ENCODE measurements at regions not wholly inside any gene's neighbourhood (a gene's known extent, or its start where the extent isn't known, plus 50 kb on each side); places are given as distances from the start of the nearest gene placed in this dataset.

GRCh38 chr11:79896258-79896657 is 455.4 kb upstream of the TENM4 start:
- intact Hi-C loops (cut with micrococcal nuclease; ENCODE audit: unreplicated experiment) (no loop called here), in situ Hi-C loops (cut with HindIII; ENCODE audit: extremely low pct_ligation_motif_present, low pct_unique_long_range_greater_than_20kb) (no loop called here)
- H3K4me1 ChIP-seq (ENCODE audit: insufficient read depth, low read length) = no peaks in the 10 kb centered on the region
- H3K27me3 ChIP-seq (ENCODE audit: control insufficient read depth in 1 of 2, insufficient read depth in 2 of 2, low read length in 2 of 2) = no peaks in the 10 kb centered on the region; a peak in 1 of 5 replicates
- H3K4me3 ChIP-seq (replicated peaks in 1 of 3; ENCODE audit: insufficient read depth in 1 of 3, low read depth in 2 of 3, low read length in 3 of 3) = no peak overlapping the region
- H3K9ac ChIP-seq (ENCODE audit: insufficient read depth, low read depth, low read length) = no peak overlapping the region
- H3K9me3 ChIP-seq (ENCODE audit: low read length) = no peaks in the 10 kb centered on the region
- H2AFZ ChIP-seq (ENCODE audit: low read length) = no peak overlapping the region
- POLR2A ChIA-PET = no interaction called here
- no peak for TF ChIP-seq ZSCAN20 (CRISPR knock-in tag; IDR thresholded peaks at IDR 0.05; ENCODE audit: borderline replicate concordance)
- TF ChIP-seq FOXA3 (CRISPR knock-in tag; IDR thresholded peaks at IDR 0.05) = no peak
- TF ChIP-seq PBX3 (CRISPR knock-in tag; IDR thresholded peaks at IDR 0.05; ENCODE audit: borderline replicate concordance) = no peak
- TF ChIP-seq RFX3 (CRISPR knock-in tag; IDR thresholded peaks at IDR 0.05) = no peak
- TF ChIP-seq SP1 (IDR thresholded peaks at IDR 0.05) = no peak
- no peak for TF ChIP-seq SP1 (CRISPR knock-in tag; IDR thresholded peaks at IDR 0.05)
- TF ChIP-seq SIX1 (CRISPR knock-in tag; IDR thresholded peaks at IDR 0.05; ENCODE audit: borderline replicate concordance) = no peak
- no peak for TF ChIP-seq TFE3 (CRISPR knock-in tag; IDR thresholded peaks at IDR 0.05)
- TF ChIP-seq SCMH1 (CRISPR knock-in tag; IDR thresholded peaks at IDR 0.05; ENCODE audit: borderline replicate concordance) = no peak
- no peak for TF ChIP-seq ZNF253 (CRISPR knock-in tag; IDR thresholded peaks at IDR 0.05; ENCODE audit: borderline replicate concordance)
- TF ChIP-seq PAX8 (CRISPR knock-in tag; IDR thresholded peaks at IDR 0.05; ENCODE audit: borderline replicate concordance) = no peak
- no peak for TF ChIP-seq MTF1 (CRISPR knock-in tag; IDR thresholded peaks at IDR 0.05)
- TF ChIP-seq ZBTB39 (CRISPR knock-in tag; IDR thresholded peaks at IDR 0.05) = no peak
- no peak for TF ChIP-seq ZNF777 (CRISPR knock-in tag; IDR thresholded peaks at IDR 0.05)
- TF ChIP-seq ZNF10 (CRISPR knock-in tag; IDR thresholded peaks at IDR 0.05; ENCODE audit: borderline replicate concordance, low read depth) = no peak
- BruUV-seq (replicated peaks) = no TSS peak
- no peak overlapping the region for H3K4me2 ChIP-seq (ENCODE audit: low read depth, low read length)
- DNase-seq (ENCODE audit: low spot score) (no peak), ATAC-seq (no peak), FAIRE-seq (no peak)
- no peaks in the 10 kb centered on the region for H4K20me1 ChIP-seq (ENCODE audit: insufficient read depth, low read length)
- H3K36me3 ChIP-seq (replicated peaks in 1 of 2; ENCODE audit: control insufficient read depth in 1 of 2, insufficient read depth in 2 of 2, low read length in 2 of 2) = no peaks in the 10 kb centered on the region
- no peak overlapping the region for H3K27ac ChIP-seq (ENCODE audit: extremely low read length, insufficient read depth, low read length)
- H3K79me2 ChIP-seq (ENCODE audit: insufficient read depth, low read length) = no peaks in the 10 kb centered on the region
- CTCF ChIA-PET (ENCODE audit: low intra/inter-chr PET ratio, low total read pairs) = no interaction called here
